SK-N-SH (cell line): ENCODE measurements at regions not wholly inside any gene's neighbourhood (a gene's known extent, or its start where the extent isn't known, plus 50 kb on each side); places are given as distances from the start of the nearest gene placed in this dataset.

Experiments used
- CTCF ChIA-PET: fragments of 300-600, 350-600 bp; formaldehyde crosslinking; extraction: SDS; loops from one replicate; lab custom pipeline; 2021; lab: Yijun Ruan, JAX
- POLR2A ChIA-PET: fragments of 350-600 bp; sonication (Branson Sonifier 250); formaldehyde crosslinking; extraction: SDS; loops from one replicate; lab custom pipeline; 2020; ENCODE audit warnings: antibody characterized with exemption, inconsistent platforms; lab: Yijun Ruan, JAX
- DNase-seq: peaks from one replicate; pipeline ENCODE4 v3.0.0; 2012
- H2AFZ ChIP-seq: fragments of 200-600 bp; sonication (generic); 2 replicates; pipeline ENCODE4 v1.8.1; 2016; ENCODE audit warnings: antibody characterized with exemption, mild to moderate bottlenecking, low read depth
- H3F3A ChIP-seq: fragments of 200-600 bp; sonication (generic); replicated peaks from 2 replicates; pipeline ENCODE3; 2016; ENCODE audit warnings: antibody characterized with exemption, mild to moderate bottlenecking; ENCODE audit not compliant: insufficient read depth
- H3K27ac ChIP-seq, 2 experiments: fragments of 200-500 bp in 1 of 2; fragments of 200-600 bp in 1 of 2; sonication (Bioruptor generic) in 1 of 2; sonication (generic), shearing (Covaris generic) in 1 of 2; 2 replicates each; pipeline versions ENCODE4 v1.5.1 to v1.6.1; 2014 to 2016; ENCODE audit warnings: low read depth in 2 of 2, inconsistent platforms in 1 of 2, low read length in 1 of 2, mild to moderate bottlenecking in 1 of 2, mixed read lengths in 1 of 2
- H3K27me3 ChIP-seq: fragments of 200-600 bp; sonication (generic), shearing (Covaris generic); 2 replicates; pipeline ENCODE4 v1.6.1; 2016; ENCODE audit warnings: mixed run types; ENCODE audit not compliant: insufficient read depth
- H3K36me3 ChIP-seq, 2 experiments: fragments of 200-500 bp in 1 of 2; fragments of 200-600 bp in 1 of 2; sonication (Bioruptor generic) in 1 of 2; sonication (generic) in 1 of 2; replicated peaks in 1 of 2; 2 replicates each; pipeline versions ENCODE3 to v1.5.1; 2014 to 2016; ENCODE audit warnings: low read length in 1 of 2, mild to moderate bottlenecking in 1 of 2; ENCODE audit not compliant: insufficient read depth in 2 of 2, control insufficient read depth in 1 of 2
- H3K4me1 ChIP-seq, 2 experiments: fragments of 200-500 bp in 1 of 2; fragments of 200-600 bp in 1 of 2; sonication (Bioruptor generic) in 1 of 2; sonication (generic), shearing (Covaris generic) in 1 of 2; 2 replicates each; pipeline versions ENCODE4 v1.5.1 to v1.6.1; 2014 to 2016; ENCODE audit warnings: low read depth in 1 of 2, low read length in 1 of 2, mixed run types in 1 of 2; ENCODE audit not compliant: insufficient read depth in 2 of 2, control insufficient read depth in 1 of 2
- H3K4me2 ChIP-seq: fragments of 200-600 bp; sonication (generic), shearing (Covaris generic); 2 replicates; pipeline ENCODE4 v1.6.1; 2017; ENCODE audit warnings: mixed run types
- H3K4me3 ChIP-seq, 2 experiments: fragments of 200-500 bp in 1 of 2; fragments of 200-600 bp in 1 of 2; sonication (Bioruptor generic) in 1 of 2; sonication (generic), shearing (Covaris generic) in 1 of 2; 2 replicates each; pipeline versions ENCODE4 v1.5.1 to v1.8.1; 2014 to 2016; ENCODE audit warnings: low read depth in 2 of 2, inconsistent platforms in 1 of 2, low read length in 1 of 2, mild to moderate bottlenecking in 1 of 2, mixed read lengths in 1 of 2, moderate library complexity in 1 of 2
- H3K79me2 ChIP-seq: fragments of 200-600 bp; sonication (generic); 2 replicates; pipeline ENCODE4 v1.8.1; 2017; ENCODE audit warnings: mild to moderate bottlenecking; ENCODE audit not compliant: insufficient read depth
- H3K9ac ChIP-seq: fragments of 200-600 bp; sonication (generic); 2 replicates; pipeline ENCODE4 v1.6.1; 2017; ENCODE audit warnings: mixed run types
- H3K9me2 ChIP-seq: fragments of 200-600 bp; sonication (generic); 2 replicates; pipeline ENCODE4 v1.6.1; 2017; ENCODE audit warnings: mixed run types
- H3K9me3 ChIP-seq: fragments of 200-600 bp; sonication (generic); 2 replicates; pipeline ENCODE4 v1.6.1; 2017; ENCODE audit warnings: mixed run types, mild to moderate bottlenecking, moderate library complexity
- H4K20me1 ChIP-seq: fragments of 200-600 bp; sonication (generic); 2 replicates; pipeline ENCODE4 v1.6.1; 2017; ENCODE audit warnings: mild to moderate bottlenecking, mixed run types; ENCODE audit not compliant: insufficient read depth
- CHD2 ChIP-seq: fragments of 150-350 bp; IDR thresholded peaks from 2 replicates; pipeline ENCODE4 v1.6.1; 2018; ENCODE audit warnings: low read length; ENCODE audit not compliant: partially characterized antibody
- CTCF ChIP-seq: fragments of 200-600 bp; sonication (generic); IDR thresholded peaks from 2 replicates; pipeline ENCODE4 v1.6.1; 2017; ENCODE audit warnings: antibody characterized with exemption, mild to moderate bottlenecking, moderate library complexity
- ELF1 ChIP-seq: IDR thresholded peaks from 2 replicates; pipeline ENCODE4 v1.4.0; 2012
- FOSL2 ChIP-seq: IDR thresholded peaks from 2 replicates; pipeline ENCODE4 v1.4.0; 2012; ENCODE audit warnings: low read depth, mild to moderate bottlenecking, moderate library complexity, borderline replicate concordance
- FOXJ3 ChIP-seq: sonication (generic); formaldehyde crosslinking; IDR thresholded peaks from 2 replicates; pipeline ENCODE4 v1.5.1; 2020; ENCODE audit warnings: mild to moderate bottlenecking, missing genetic modification reagents
- GABPA ChIP-seq: IDR thresholded peaks from 2 replicates; pipeline ENCODE4 v1.4.0; 2012; ENCODE audit warnings: low read depth, mild to moderate bottlenecking
- GATA2 ChIP-seq: sonication (generic); formaldehyde crosslinking; IDR thresholded peaks from 2 replicates; pipeline ENCODE4 v1.5.0; 2020; ENCODE audit warnings: mild to moderate bottlenecking, missing genetic modification reagents
- JUND ChIP-seq: IDR thresholded peaks from 2 replicates; pipeline ENCODE4 v1.4.0; 2012
- MEF2A ChIP-seq: IDR thresholded peaks from 2 replicates; pipeline ENCODE4 v1.4.0; 2012; ENCODE audit warnings: low read depth, borderline replicate concordance
- MXI1 ChIP-seq: IDR thresholded peaks from 2 replicates; pipeline ENCODE4 v1.6.1; 2012; ENCODE audit warnings: mild to moderate bottlenecking, low read depth, low read length, improper control_type of control experiment
- NFIC ChIP-seq: IDR thresholded peaks from 2 replicates; pipeline ENCODE4 v1.4.0; 2012; ENCODE audit warnings: borderline replicate concordance
- NRF1 ChIP-seq: IDR thresholded peaks from 2 replicates; pipeline ENCODE4 v1.6.1; 2012; ENCODE audit warnings: low read depth, mild to moderate bottlenecking, low read length
- POLR2AphosphoS5 ChIP-seq: IDR thresholded peaks from 2 replicates; pipeline ENCODE4 v1.6.1; 2012; ENCODE audit warnings: low read depth, low read length
- RAD21 ChIP-seq: IDR thresholded peaks from 2 replicates; pipeline ENCODE4 v1.6.1; 2012; ENCODE audit warnings: mild to moderate bottlenecking, low read length
- RCOR1 ChIP-seq: fragments of 150-350 bp; IDR thresholded peaks from 2 replicates; pipeline ENCODE4 v1.6.1; 2017; ENCODE audit warnings: antibody characterized with exemption, low read length
- REST ChIP-seq: IDR thresholded peaks from 2 replicates; pipeline ENCODE4 v1.6.1; 2012; ENCODE audit warnings: mild to moderate bottlenecking, low read depth, low read length, moderate library complexity
- SMC3 ChIP-seq: IDR thresholded peaks from 2 replicates; pipeline ENCODE4 v1.6.1; 2012; ENCODE audit warnings: low read depth, low read length, improper control_type of control experiment
- TAF1 ChIP-seq: IDR thresholded peaks from 2 replicates; pipeline ENCODE4 v1.6.1; 2012; ENCODE audit warnings: low read depth, mild to moderate bottlenecking, low read length, moderate library complexity, borderline replicate concordance
- TCF12 ChIP-seq: IDR thresholded peaks from 2 replicates; pipeline ENCODE4 v1.4.0; 2012
- WGBS: methylation state at CpG from one replicate; pipeline ENCODE4 v1.1.6; 2017; ENCODE audit warnings: low lambda C conversion rate; 5-methylcytosine and 5-hydroxymethylcytosine counted together

- H2AFZ ChIP-seq: no peak overlapping the region
- TF ChIP-seq POLR2AphosphoS5 (no peak), FOXJ3 (CRISPR knock-in tag) (no peak), TCF12 (no peak), REST (no peak), ELF1 (no peak), MEF2A (no peak), RCOR1 (no peak), RAD21 (no peak), NFIC (no peak), MXI1 (no peak), CHD2 (no peak), GATA2 (CRISPR knock-in tag) (no peak), CTCF (no peak), JUND (no peak), SMC3 (no peak), NRF1 (no peak), TAF1 (no peak), FOSL2 (no peak), GABPA (no peak)
- H3K9me2 ChIP-seq: no peaks in the 10 kb centered on the region
- no peak overlapping the region for H3K27ac ChIP-seq
- H3K27me3 ChIP-seq: no peaks in the 10 kb centered on the region
- no peaks in the 10 kb centered on the region for H4K20me1 ChIP-seq
- ChIA-PET CTCF (no interaction called here), POLR2A (no interaction called here)
- H3K9ac ChIP-seq: no peak overlapping the region
- 75% methylated on average over 5 of the region's 5 CpGs for WGBS
- peaks cover 0 to 14% of the 10 kb centered on the region in 2 experiments; a peak in 1 of 4 replicates for H3K4me1 ChIP-seq
- H3K79me2 ChIP-seq: no peaks in the 10 kb centered on the region
- no peak overlapping the region for H3K4me3 ChIP-seq
- H3K9me3 ChIP-seq: no peaks in the 10 kb centered on the region
- no peaks in the 10 kb centered on the region for H3F3A ChIP-seq
- H3K4me2 ChIP-seq: no peak overlapping the region
- H3K36me3 ChIP-seq: no peaks in the 10 kb centered on the region
- no peak for DNase-seq
These were observed 108.5 kb upstream of the GADD45A start for GRCh38 chr1:67576474-67576873.
